Spleen (tissue), 7 donors: ENCODE measurements at regions not wholly inside any gene's neighbourhood (a gene's known extent, or its start where the extent isn't known, plus 50 kb on each side); places are given as distances from the start of the nearest gene placed in this dataset.

Experiments
- CTCF ChIP-seq, 11 experiments: fragments of 200-600 bp in 7 of 11; fragments of 450-650 bp in 4 of 11; sonication (generic) in 4 of 11; IDR thresholded peaks in 8 of 11; conservative IDR thresholded peaks in 3 of 11; 1 replicate in 7 of 11; 2 replicates in 4 of 11; pipeline versions ENCODE4 v1.4.0 to v1.8.0; 2016 to 2021; ENCODE audit warnings: antibody characterized with exemption in 11 of 11, inconsistent platforms in 4 of 11, mild to moderate bottlenecking in 1 of 11
- POLR2AphosphoS5 ChIP-seq, 3 donors: sonication (generic); formaldehyde crosslinking; IDR thresholded peaks; one replicate each; pipeline ENCODE4 v1.5.1; 2017; ENCODE audit warnings: antibody characterized with exemption in 3 of 3
- donor health status: DM: no; HTN: no; CAD: no; lungs with moderate emphysema.
- donor health status: DM: no; HTN: no; CAD: no.
- donor health status: DM: no; HTN: no; CAD: no.

GRCh38 chr6:144697801-144698200, 412.7 kb downstream of the UTRN start:
- TF ChIP-seq CTCF (IDR thresholded peaks at IDR 0.05 in 8 of 11, conservative IDR thresholded peaks at IDR 0.05 in 3 of 11) (no peak), POLR2AphosphoS5 (IDR thresholded peaks at IDR 0.05) (no peak)
